ENCODE measurements at regions not wholly inside any gene's neighbourhood (a gene's known extent, or its start where the extent isn't known, plus 50 kb on each side); places are given as distances from the start of the nearest gene placed in this dataset.

GRCh38 chr14:42490536-42490935, 883.9 kb downstream of the LRFN5 start (continued):
- TF ChIP-seq, protein P1, sequence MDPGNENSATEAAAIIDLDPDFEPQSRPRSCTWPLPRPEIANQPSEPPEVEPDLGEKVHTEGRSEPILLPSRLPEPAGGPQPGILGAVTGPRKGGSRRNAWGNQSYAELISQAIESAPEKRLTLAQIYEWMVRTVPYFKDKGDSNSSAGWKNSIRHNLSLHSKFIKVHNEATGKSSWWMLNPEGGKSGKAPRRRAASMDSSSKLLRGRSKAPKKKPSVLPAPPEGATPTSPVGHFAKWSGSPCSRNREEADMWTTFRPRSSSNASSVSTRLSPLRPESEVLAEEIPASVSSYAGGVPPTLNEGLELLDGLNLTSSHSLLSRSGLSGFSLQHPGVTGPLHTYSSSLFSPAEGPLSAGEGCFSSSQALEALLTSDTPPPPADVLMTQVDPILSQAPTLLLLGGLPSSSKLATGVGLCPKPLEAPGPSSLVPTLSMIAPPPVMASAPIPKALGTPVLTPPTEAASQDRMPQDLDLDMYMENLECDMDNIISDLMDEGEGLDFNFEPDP (CRISPR knock-in tag; conservative IDR thresholded peaks at IDR 0.05), result no peak
- TF ChIP-seq CENPX (CRISPR knock-in tag; IDR thresholded peaks at IDR 0.05) (no peak), ZNF407 (CRISPR knock-in tag; IDR thresholded peaks at IDR 0.05; ENCODE audit: not compliant biosample characterization) (no peak), MBNL3 (CRISPR knock-in tag; conservative IDR thresholded peaks at IDR 0.05) (no peak), ZNF781 (CRISPR knock-in tag; IDR thresholded peaks at IDR 0.05; ENCODE audit: borderline replicate concordance, not compliant biosample characterization) (no peak), TMF1 (CRISPR knock-in tag; IDR thresholded peaks at IDR 0.05; ENCODE audit: low read depth) (no peak), FUBP1 (CRISPR knock-in tag; IDR thresholded peaks at IDR 0.05; ENCODE audit: borderline replicate concordance) (no peak), ZNF776 (CRISPR knock-in tag; IDR thresholded peaks at IDR 0.05) (no peak), HNF4A (CRISPR knock-in tag; IDR thresholded peaks at IDR 0.05) (no peak), ZNF574 (CRISPR knock-in tag; IDR thresholded peaks at IDR 0.05) (no peak)
